ENCODE measurements at regions not wholly inside any gene's neighbourhood (a gene's known extent, or its start where the extent isn't known, plus 50 kb on each side); places are given as distances from the start of the nearest gene placed in this dataset.
"Not testable (repeated sequence)": the region's sequence is repeated elsewhere in the genome, so short reads cannot be mapped to it uniquely, and the experiment has no call there.

- H3K9me3 ChIP-seq (ENCODE audit: control insufficient read depth, low read depth, low read length); H3K4me1 ChIP-seq (ENCODE audit: control insufficient read depth, low read depth, low read length); H3K27ac ChIP-seq (ENCODE audit: low read length); H3K9ac ChIP-seq (ENCODE audit: low read length); H3K27me3 ChIP-seq (ENCODE audit: control insufficient read depth, insufficient read depth, low read length); H3K4me3 ChIP-seq (ENCODE audit: low read length); H3K36me3 ChIP-seq (ENCODE audit: control insufficient read depth, low read depth, low read length): not testable (repeated sequence)
These were observed 122.5 kb upstream of the CCDC85A start for GRCh38 chr2:56061327-56061726.

- no peaks in the 10 kb centered on the region for H3K36me3 ChIP-seq (ENCODE audit: control insufficient read depth, low read depth, low read length)
- no peak overlapping the region for H3K27ac ChIP-seq (ENCODE audit: low read length)
- H3K4me3 ChIP-seq (ENCODE audit: low read length) = no peak overlapping the region
- no peak overlapping the region for H3K9ac ChIP-seq (ENCODE audit: low read length)
- H3K9me3 ChIP-seq (ENCODE audit: control insufficient read depth, low read depth, low read length) = no peaks in the 10 kb centered on the region
- H3K27me3 ChIP-seq (ENCODE audit: control insufficient read depth, insufficient read depth, low read length) = no peaks in the 10 kb centered on the region
- H3K4me1 ChIP-seq (ENCODE audit: control insufficient read depth, low read depth, low read length) = no peaks in the 10 kb centered on the region
These were observed 115.0 kb upstream of the CCDC85A start for GRCh38 chr2:56068746-56069145.

GRCh38 chr2:56077359-56077915 is 106.4 kb upstream of the CCDC85A start:
- H3K27me3 ChIP-seq (ENCODE audit: control insufficient read depth, insufficient read depth, low read length) = no peaks in the 10 kb centered on the region
- no peaks in the 10 kb centered on the region for H3K36me3 ChIP-seq (ENCODE audit: control insufficient read depth, low read depth, low read length)

GRCh38 chr2:56082665-56083064 is 101.1 kb upstream of the CCDC85A start:
- Histone ChIP-seq H3K9me3 (ENCODE audit: control insufficient read depth, low read depth, low read length) (no peaks in the 10 kb centered on the region), H3K27me3 (ENCODE audit: control insufficient read depth, insufficient read depth, low read length) (no peaks in the 10 kb centered on the region), H3K4me3 (ENCODE audit: low read length) (no peak overlapping the region), H3K9ac (ENCODE audit: low read length) (no peak overlapping the region), H3K4me1 (ENCODE audit: control insufficient read depth, low read depth, low read length) (no peaks in the 10 kb centered on the region), H3K36me3 (ENCODE audit: control insufficient read depth, low read depth, low read length) (no peaks in the 10 kb centered on the region), H3K27ac (ENCODE audit: low read length) (no peak overlapping the region)

More at GRCh38 chr2:56077359-56077915, 106.4 kb upstream of the CCDC85A start:
- Histone ChIP-seq H3K9me3 (ENCODE audit: control insufficient read depth, low read depth, low read length) (no peaks in the 10 kb centered on the region), H3K9ac (ENCODE audit: low read length) (no peak overlapping the region), H3K4me3 (ENCODE audit: low read length) (no peak overlapping the region), H3K27ac (ENCODE audit: low read length) (no peak overlapping the region), H3K4me1 (ENCODE audit: control insufficient read depth, low read depth, low read length) (no peaks in the 10 kb centered on the region)

- Histone ChIP-seq H3K4me3 (ENCODE audit: low read length) (no peak overlapping the region), H3K9me3 (ENCODE audit: control insufficient read depth, low read depth, low read length) (no peaks in the 10 kb centered on the region), H3K27me3 (ENCODE audit: control insufficient read depth, insufficient read depth, low read length) (no peaks in the 10 kb centered on the region)
These were observed 99.5 kb upstream of the CCDC85A start for GRCh38 chr2:56084111-56084901.

GRCh38 chr2:56086336-56086735 is 97.5 kb upstream of the CCDC85A start:
- H3K27me3 ChIP-seq (ENCODE audit: control insufficient read depth, insufficient read depth, low read length) = no peaks in the 10 kb centered on the region
- no peaks in the 10 kb centered on the region for H3K9me3 ChIP-seq (ENCODE audit: control insufficient read depth, low read depth, low read length)
- H3K4me1 ChIP-seq (ENCODE audit: control insufficient read depth, low read depth, low read length) = no peaks in the 10 kb centered on the region
- no peak overlapping the region for H3K27ac ChIP-seq (ENCODE audit: low read length)
- no peak overlapping the region for H3K9ac ChIP-seq (ENCODE audit: low read length)
- no peak overlapping the region for H3K4me3 ChIP-seq (ENCODE audit: low read length)
- H3K36me3 ChIP-seq (ENCODE audit: control insufficient read depth, low read depth, low read length) = no peaks in the 10 kb centered on the region

More at GRCh38 chr2:56084111-56084901, 99.5 kb upstream of the CCDC85A start:
- H3K9ac ChIP-seq (ENCODE audit: low read length) = no peak overlapping the region
- no peaks in the 10 kb centered on the region for H3K36me3 ChIP-seq (ENCODE audit: control insufficient read depth, low read depth, low read length)
- no peak overlapping the region for H3K27ac ChIP-seq (ENCODE audit: low read length)
- no peaks in the 10 kb centered on the region for H3K4me1 ChIP-seq (ENCODE audit: control insufficient read depth, low read depth, low read length)

- Histone ChIP-seq H3K9ac (ENCODE audit: low read length) (no peak overlapping the region), H3K27ac (ENCODE audit: low read length) (no peak overlapping the region)
These were observed 95.4 kb upstream of the CCDC85A start for GRCh38 chr2:56088411-56088810.

GRCh38 chr2:56089931-56090330 is 93.9 kb upstream of the CCDC85A start:
- Histone ChIP-seq H3K9ac (ENCODE audit: low read length) (no peak overlapping the region), H3K36me3 (ENCODE audit: control insufficient read depth, low read depth, low read length) (no peaks in the 10 kb centered on the region), H3K9me3 (ENCODE audit: control insufficient read depth, low read depth, low read length) (no peaks in the 10 kb centered on the region), H3K27me3 (ENCODE audit: control insufficient read depth, insufficient read depth, low read length) (no peaks in the 10 kb centered on the region), H3K4me1 (ENCODE audit: control insufficient read depth, low read depth, low read length) (no peaks in the 10 kb centered on the region), H3K4me3 (ENCODE audit: low read length) (no peak overlapping the region), H3K27ac (ENCODE audit: low read length) (no peak overlapping the region)

More at GRCh38 chr2:56088411-56088810, 95.4 kb upstream of the CCDC85A start:
- H3K36me3 ChIP-seq (ENCODE audit: control insufficient read depth, low read depth, low read length) = no peaks in the 10 kb centered on the region
- no peak overlapping the region for H3K4me3 ChIP-seq (ENCODE audit: low read length)
- H3K4me1 ChIP-seq (ENCODE audit: control insufficient read depth, low read depth, low read length) = no peaks in the 10 kb centered on the region
- no peaks in the 10 kb centered on the region for H3K27me3 ChIP-seq (ENCODE audit: control insufficient read depth, insufficient read depth, low read length)
- H3K9me3 ChIP-seq (ENCODE audit: control insufficient read depth, low read depth, low read length) = no peaks in the 10 kb centered on the region

GRCh38 chr2:56099963-56100362 is 83.8 kb upstream of the CCDC85A start:
- Histone ChIP-seq H3K9me3 (ENCODE audit: control insufficient read depth, low read depth, low read length) (no peaks in the 10 kb centered on the region), H3K27ac (ENCODE audit: low read length) (no peak overlapping the region), H3K9ac (ENCODE audit: low read length) (no peak overlapping the region), H3K4me1 (ENCODE audit: control insufficient read depth, low read depth, low read length) (peaks cover 6% of the 10 kb centered on the region), H3K27me3 (ENCODE audit: control insufficient read depth, insufficient read depth, low read length) (no peaks in the 10 kb centered on the region), H3K36me3 (ENCODE audit: control insufficient read depth, low read depth, low read length) (no peaks in the 10 kb centered on the region), H3K4me3 (ENCODE audit: low read length) (no peak overlapping the region)

GRCh38 chr2:56100791-56101312 is 82.9 kb upstream of the CCDC85A start:
- Histone ChIP-seq H3K9me3 (ENCODE audit: control insufficient read depth, low read depth, low read length) (no peaks in the 10 kb centered on the region), H3K4me3 (ENCODE audit: low read length) (no peak overlapping the region), H3K27me3 (ENCODE audit: control insufficient read depth, insufficient read depth, low read length) (no peaks in the 10 kb centered on the region), H3K4me1 (ENCODE audit: control insufficient read depth, low read depth, low read length) (peaks cover 6% of the 10 kb centered on the region), H3K27ac (ENCODE audit: low read length) (no peak overlapping the region), H3K9ac (ENCODE audit: low read length) (no peak overlapping the region), H3K36me3 (ENCODE audit: control insufficient read depth, low read depth, low read length) (no peaks in the 10 kb centered on the region)

GRCh38 chr2:56102098-56102497 is 81.7 kb upstream of the CCDC85A start:
- Histone ChIP-seq H3K9me3 (ENCODE audit: control insufficient read depth, low read depth, low read length) (no peaks in the 10 kb centered on the region), H3K27me3 (ENCODE audit: control insufficient read depth, insufficient read depth, low read length) (no peaks in the 10 kb centered on the region), H3K27ac (ENCODE audit: low read length) (no peak overlapping the region), H3K4me3 (ENCODE audit: low read length) (no peak overlapping the region), H3K4me1 (ENCODE audit: control insufficient read depth, low read depth, low read length) (peaks cover 6% of the 10 kb centered on the region), H3K36me3 (ENCODE audit: control insufficient read depth, low read depth, low read length) (no peaks in the 10 kb centered on the region), H3K9ac (ENCODE audit: low read length) (no peak overlapping the region)

GRCh38 chr2:56102866-56103265 is 80.9 kb upstream of the CCDC85A start:
- Histone ChIP-seq H3K4me3 (ENCODE audit: low read length) (no peak overlapping the region), H3K4me1 (ENCODE audit: control insufficient read depth, low read depth, low read length) (peaks cover 6% of the 10 kb centered on the region), H3K27ac (ENCODE audit: low read length) (no peak overlapping the region), H3K36me3 (ENCODE audit: control insufficient read depth, low read depth, low read length) (no peaks in the 10 kb centered on the region), H3K9me3 (ENCODE audit: control insufficient read depth, low read depth, low read length) (no peaks in the 10 kb centered on the region), H3K9ac (ENCODE audit: low read length) (no peak overlapping the region), H3K27me3 (ENCODE audit: control insufficient read depth, insufficient read depth, low read length) (no peaks in the 10 kb centered on the region)
